PC-9 (cell line): ENCODE measurements at regions not wholly inside any gene's neighbourhood (a gene's known extent, or its start where the extent isn't known, plus 50 kb on each side); places are given as distances from the start of the nearest gene placed in this dataset.

ENCODE experiments used
- EZH2 ChIP-seq: fragments of 200-600 bp; sonication (generic); IDR thresholded peaks from 2 replicates; pipeline ENCODE4 v1.8.0; 2017; ENCODE audit warnings: antibody characterized with exemption, low read depth
- TF ChIP-seq, protein P1 (sequence below): fragments of 200-600 bp; sonication (generic); conservative IDR thresholded peaks from 2 replicates; pipeline ENCODE4 v1.6.1; 2017; ENCODE audit warnings: mixed run types, antibody characterized with exemption, mild to moderate bottlenecking, moderate library complexity

DNA sequence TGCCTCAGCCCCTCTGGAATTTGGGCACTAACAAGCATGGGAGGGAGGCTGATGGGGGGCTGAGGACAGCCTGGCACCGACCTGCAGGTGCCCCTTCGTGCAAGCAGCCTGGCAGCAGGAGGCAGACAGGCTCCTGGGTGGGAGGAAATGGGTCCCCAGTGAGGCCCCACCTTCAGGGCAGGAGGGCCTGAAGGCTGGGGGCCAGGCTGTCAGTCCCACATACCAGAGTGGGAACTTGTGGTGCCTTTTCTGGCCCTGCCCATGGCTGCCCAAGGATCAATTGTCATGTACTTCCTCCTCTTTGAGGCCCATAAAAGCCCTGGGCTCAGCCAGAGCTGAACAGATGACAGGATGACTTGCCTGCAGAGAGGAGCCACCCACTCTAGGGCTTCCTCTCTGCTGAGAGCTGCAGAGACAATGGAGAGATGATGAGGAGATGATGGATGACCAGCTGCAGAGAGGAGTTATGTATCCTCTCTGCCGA lies 141.0 kb downstream of the PDHA2 start:
- TF ChIP-seq, protein P1, sequence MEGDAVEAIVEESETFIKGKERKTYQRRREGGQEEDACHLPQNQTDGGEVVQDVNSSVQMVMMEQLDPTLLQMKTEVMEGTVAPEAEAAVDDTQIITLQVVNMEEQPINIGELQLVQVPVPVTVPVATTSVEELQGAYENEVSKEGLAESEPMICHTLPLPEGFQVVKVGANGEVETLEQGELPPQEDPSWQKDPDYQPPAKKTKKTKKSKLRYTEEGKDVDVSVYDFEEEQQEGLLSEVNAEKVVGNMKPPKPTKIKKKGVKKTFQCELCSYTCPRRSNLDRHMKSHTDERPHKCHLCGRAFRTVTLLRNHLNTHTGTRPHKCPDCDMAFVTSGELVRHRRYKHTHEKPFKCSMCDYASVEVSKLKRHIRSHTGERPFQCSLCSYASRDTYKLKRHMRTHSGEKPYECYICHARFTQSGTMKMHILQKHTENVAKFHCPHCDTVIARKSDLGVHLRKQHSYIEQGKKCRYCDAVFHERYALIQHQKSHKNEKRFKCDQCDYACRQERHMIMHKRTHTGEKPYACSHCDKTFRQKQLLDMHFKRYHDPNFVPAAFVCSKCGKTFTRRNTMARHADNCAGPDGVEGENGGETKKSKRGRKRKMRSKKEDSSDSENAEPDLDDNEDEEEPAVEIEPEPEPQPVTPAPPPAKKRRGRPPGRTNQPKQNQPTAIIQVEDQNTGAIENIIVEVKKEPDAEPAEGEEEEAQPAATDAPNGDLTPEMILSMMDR = no peak
- no peak for TF ChIP-seq EZH2
